ENCODE measurements at regions not wholly inside any gene's neighbourhood (a gene's known extent, or its start where the extent isn't known, plus 50 kb on each side); places are given as distances from the start of the nearest gene placed in this dataset.

DNA sequence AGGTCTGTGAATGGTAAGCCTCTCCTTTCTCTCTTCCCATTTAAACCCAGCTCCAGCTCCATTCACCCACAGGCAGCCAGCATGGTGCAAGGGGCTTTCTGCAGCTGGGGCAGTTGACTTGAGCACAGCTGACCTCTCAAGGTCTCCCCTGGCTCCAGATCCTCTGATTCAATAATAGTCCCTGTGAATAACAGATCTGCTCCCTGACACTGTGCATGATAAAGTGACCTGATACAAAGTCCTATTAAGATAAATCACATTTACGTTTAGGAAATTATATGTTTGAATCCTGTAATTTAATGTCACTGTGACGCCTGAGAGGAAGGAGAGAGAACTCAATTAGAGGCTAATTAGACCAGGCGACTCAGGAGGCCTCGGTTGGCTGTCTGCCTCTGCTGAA, 540.4 kb upstream of the CDH11 start:
- TF ChIP-seq POLR2A (IDR thresholded peaks at IDR 0.05) (no peak), POLR2AphosphoS5 (IDR thresholded peaks at IDR 0.05) (no peak)
- TF ChIP-seq, protein P1, sequence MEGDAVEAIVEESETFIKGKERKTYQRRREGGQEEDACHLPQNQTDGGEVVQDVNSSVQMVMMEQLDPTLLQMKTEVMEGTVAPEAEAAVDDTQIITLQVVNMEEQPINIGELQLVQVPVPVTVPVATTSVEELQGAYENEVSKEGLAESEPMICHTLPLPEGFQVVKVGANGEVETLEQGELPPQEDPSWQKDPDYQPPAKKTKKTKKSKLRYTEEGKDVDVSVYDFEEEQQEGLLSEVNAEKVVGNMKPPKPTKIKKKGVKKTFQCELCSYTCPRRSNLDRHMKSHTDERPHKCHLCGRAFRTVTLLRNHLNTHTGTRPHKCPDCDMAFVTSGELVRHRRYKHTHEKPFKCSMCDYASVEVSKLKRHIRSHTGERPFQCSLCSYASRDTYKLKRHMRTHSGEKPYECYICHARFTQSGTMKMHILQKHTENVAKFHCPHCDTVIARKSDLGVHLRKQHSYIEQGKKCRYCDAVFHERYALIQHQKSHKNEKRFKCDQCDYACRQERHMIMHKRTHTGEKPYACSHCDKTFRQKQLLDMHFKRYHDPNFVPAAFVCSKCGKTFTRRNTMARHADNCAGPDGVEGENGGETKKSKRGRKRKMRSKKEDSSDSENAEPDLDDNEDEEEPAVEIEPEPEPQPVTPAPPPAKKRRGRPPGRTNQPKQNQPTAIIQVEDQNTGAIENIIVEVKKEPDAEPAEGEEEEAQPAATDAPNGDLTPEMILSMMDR (IDR thresholded peaks at IDR 0.05): no peak

Measured in breast epithelium (tissue), 3 donors.